B cell (primary cell): ENCODE measurements at regions not wholly inside any gene's neighbourhood (a gene's known extent, or its start where the extent isn't known, plus 50 kb on each side); places are given as distances from the start of the nearest gene placed in this dataset.

Experiments used
- EZH2 ChIP-seq: IDR thresholded peaks from 2 replicates; pipeline ENCODE4 v1.6.1; 2012; ENCODE audit warnings: borderline replicate concordance, low read depth, mild to moderate bottlenecking, moderate library complexity, low read length; ENCODE audit not compliant: insufficient read depth, poor library complexity, severe bottlenecking
- TF ChIP-seq, protein P1 (sequence below): fragments of 200-600 bp; IDR thresholded peaks from one replicate; pipeline ENCODE4 v1.8.0; 2022; ENCODE audit warnings: antibody characterized with exemption, mild to moderate bottlenecking

DNA sequence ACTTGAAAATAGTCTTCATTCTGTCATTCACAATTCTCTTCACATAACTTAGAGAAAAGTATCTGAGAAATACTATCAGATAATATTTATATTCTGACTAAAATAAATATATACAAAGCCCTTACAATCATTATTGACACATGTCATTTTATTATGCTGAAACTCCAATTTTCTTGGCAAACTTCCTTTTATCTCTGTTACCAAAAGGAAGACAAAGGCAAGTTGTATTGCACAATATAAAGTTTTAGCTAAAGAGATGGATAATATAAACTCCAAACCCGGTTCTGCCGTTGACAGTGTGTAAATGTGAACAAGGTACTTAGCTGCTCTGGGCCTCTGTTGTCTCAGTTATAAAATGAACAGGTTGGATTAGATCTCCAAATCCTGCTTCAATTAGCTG is 99.0 kb upstream of the MDFIC start:
- TF ChIP-seq, protein P1, sequence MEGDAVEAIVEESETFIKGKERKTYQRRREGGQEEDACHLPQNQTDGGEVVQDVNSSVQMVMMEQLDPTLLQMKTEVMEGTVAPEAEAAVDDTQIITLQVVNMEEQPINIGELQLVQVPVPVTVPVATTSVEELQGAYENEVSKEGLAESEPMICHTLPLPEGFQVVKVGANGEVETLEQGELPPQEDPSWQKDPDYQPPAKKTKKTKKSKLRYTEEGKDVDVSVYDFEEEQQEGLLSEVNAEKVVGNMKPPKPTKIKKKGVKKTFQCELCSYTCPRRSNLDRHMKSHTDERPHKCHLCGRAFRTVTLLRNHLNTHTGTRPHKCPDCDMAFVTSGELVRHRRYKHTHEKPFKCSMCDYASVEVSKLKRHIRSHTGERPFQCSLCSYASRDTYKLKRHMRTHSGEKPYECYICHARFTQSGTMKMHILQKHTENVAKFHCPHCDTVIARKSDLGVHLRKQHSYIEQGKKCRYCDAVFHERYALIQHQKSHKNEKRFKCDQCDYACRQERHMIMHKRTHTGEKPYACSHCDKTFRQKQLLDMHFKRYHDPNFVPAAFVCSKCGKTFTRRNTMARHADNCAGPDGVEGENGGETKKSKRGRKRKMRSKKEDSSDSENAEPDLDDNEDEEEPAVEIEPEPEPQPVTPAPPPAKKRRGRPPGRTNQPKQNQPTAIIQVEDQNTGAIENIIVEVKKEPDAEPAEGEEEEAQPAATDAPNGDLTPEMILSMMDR: no peak
- no peak for TF ChIP-seq EZH2
